HepG2 (cell line): ENCODE measurements at regions not wholly inside any gene's neighbourhood (a gene's known extent, or its start where the extent isn't known, plus 50 kb on each side); places are given as distances from the start of the nearest gene placed in this dataset.

Source experiments
- NR3C1 ChIP-seq: sonication (generic); formaldehyde crosslinking; IDR thresholded peaks from 2 replicates; pipeline ENCODE4 v1.4.0; 2020; ENCODE audit warnings: missing genetic modification reagents
- ZNF224 ChIP-seq: sonication (generic); formaldehyde crosslinking; IDR thresholded peaks from 2 replicates; pipeline ENCODE4 v1.5.0; 2020; ENCODE audit warnings: mild to moderate bottlenecking, missing genetic modification reagents
- TF ChIP-seq, protein P1 (sequence below): conservative IDR thresholded peaks from 2 replicates; pipeline ENCODE4 v1.6.1; 2018; ENCODE audit warnings: missing genetic modification reagents
- TF ChIP-seq, protein P2 (sequence below): sonication (generic); formaldehyde crosslinking; IDR thresholded peaks from 2 replicates; pipeline ENCODE4 v1.4.0; 2020; ENCODE audit warnings: missing genetic modification reagents

DNA sequence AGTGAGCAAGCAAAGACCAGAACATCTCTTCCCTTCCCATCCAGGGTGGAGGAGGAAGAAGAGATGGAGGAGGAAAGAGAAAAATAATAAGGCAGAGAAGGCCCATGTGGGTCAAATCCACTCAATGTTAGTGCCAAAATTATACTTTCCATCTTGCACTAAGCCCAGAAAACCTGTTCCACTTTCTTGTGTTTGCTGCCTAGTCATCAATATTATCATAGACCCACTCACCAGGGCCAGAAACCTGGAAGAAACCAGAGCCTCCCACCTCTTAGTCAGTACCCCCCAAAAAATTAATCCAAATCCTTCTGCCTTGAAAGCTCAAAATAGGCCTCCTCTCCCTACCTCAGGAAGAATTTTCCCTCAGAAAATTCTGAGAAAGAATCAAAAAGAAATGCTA lies 171.1 kb downstream of the SOD2 start:
- TF ChIP-seq, protein P1, sequence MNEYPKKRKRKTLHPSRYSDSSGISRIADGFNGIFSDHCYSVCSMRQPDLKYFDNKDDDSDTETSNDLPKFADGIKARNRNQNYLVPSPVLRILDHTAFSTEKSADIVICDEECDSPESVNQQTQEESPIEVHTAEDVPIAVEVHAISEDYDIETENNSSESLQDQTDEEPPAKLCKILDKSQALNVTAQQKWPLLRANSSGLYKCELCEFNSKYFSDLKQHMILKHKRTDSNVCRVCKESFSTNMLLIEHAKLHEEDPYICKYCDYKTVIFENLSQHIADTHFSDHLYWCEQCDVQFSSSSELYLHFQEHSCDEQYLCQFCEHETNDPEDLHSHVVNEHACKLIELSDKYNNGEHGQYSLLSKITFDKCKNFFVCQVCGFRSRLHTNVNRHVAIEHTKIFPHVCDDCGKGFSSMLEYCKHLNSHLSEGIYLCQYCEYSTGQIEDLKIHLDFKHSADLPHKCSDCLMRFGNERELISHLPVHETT (CRISPR knock-in tag), result no peak
- TF ChIP-seq NR3C1, result no peak
- TF ChIP-seq, protein P2, sequence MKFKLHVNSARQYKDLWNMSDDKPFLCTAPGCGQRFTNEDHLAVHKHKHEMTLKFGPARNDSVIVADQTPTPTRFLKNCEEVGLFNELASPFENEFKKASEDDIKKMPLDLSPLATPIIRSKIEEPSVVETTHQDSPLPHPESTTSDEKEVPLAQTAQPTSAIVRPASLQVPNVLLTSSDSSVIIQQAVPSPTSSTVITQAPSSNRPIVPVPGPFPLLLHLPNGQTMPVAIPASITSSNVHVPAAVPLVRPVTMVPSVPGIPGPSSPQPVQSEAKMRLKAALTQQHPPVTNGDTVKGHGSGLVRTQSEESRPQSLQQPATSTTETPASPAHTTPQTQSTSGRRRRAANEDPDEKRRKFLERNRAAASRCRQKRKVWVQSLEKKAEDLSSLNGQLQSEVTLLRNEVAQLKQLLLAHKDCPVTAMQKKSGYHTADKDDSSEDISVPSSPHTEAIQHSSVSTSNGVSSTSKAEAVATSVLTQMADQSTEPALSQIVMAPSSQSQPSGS (CRISPR knock-in tag), result no peak
- TF ChIP-seq ZNF224, result no peak
